Breast epithelium (tissue), 3 donors: ENCODE measurements at regions not wholly inside any gene's neighbourhood (a gene's known extent, or its start where the extent isn't known, plus 50 kb on each side); places are given as distances from the start of the nearest gene placed in this dataset.

Experiments used
- CTCF ChIP-seq, 3 donors: fragments of 450-650 bp; IDR thresholded peaks; one replicate each; pipeline ENCODE4 v1.5.1; 2016 to 2017; ENCODE audit warnings: antibody characterized with exemption in 3 of 3, mild to moderate bottlenecking in 3 of 3, moderate library complexity in 3 of 3
- POLR2A ChIP-seq: fragments of 450-650 bp; IDR thresholded peaks from one replicate; pipeline ENCODE4 v1.6.1; 2016; ENCODE audit warnings: antibody characterized with exemption, mild to moderate bottlenecking, moderate library complexity

- TF ChIP-seq CTCF (IDR thresholded peaks at IDR 0.05) = no peak
- no peak for TF ChIP-seq POLR2A
Measured at GRCh38 chr2:9696731-9697130, 65.9 kb upstream of the YWHAQ start.
